IMR-90 (cell line): ENCODE measurements at regions not wholly inside any gene's neighbourhood (a gene's known extent, or its start where the extent isn't known, plus 50 kb on each side); places are given as distances from the start of the nearest gene placed in this dataset.

Source experiments
- ATAC-seq: fragments of 200-7000 bp; cut with Tn5 transposase; 2 replicates; pipeline ENCODE4 v1.9.1; 2020; ENCODE audit warnings: low read depth, mild to moderate bottlenecking, moderate library complexity
- BruUV-seq: library from RNA; stranded (reverse); fragments of 400-500 nt; replicated peaks from 2 replicates; lab custom pipeline; 2021; lab: Mats Ljungman, UMichigan
- CTCF ChIA-PET: fragments of 300-600 bp; formaldehyde crosslinking; extraction: SDS; loops from one replicate; lab custom pipeline; 2021; ENCODE audit warnings: antibody characterized with exemption; lab: Yijun Ruan, JAX
- POLR2A ChIA-PET: fragments of 300-600 bp; sonication (Branson Sonifier 250); formaldehyde crosslinking; loops from one replicate; lab custom pipeline; 2022; ENCODE audit warnings: antibody characterized with exemption; ENCODE audit not compliant: unreplicated experiment; lab: Charles Lee
- DNase-seq: peaks from one replicate; pipeline ENCODE4 v3.0.0; 2013
- H2AFZ ChIP-seq: replicated peaks from 2 replicates; pipeline ENCODE3; 2013; ENCODE audit warnings: low read length, mild to moderate bottlenecking; ENCODE audit not compliant: poor library complexity
- H2AK5ac ChIP-seq: 2 replicates; pipeline ENCODE4 v1.6.1; 2013; ENCODE audit warnings: low read depth, low read length, inconsistent platforms
- H2AK9ac ChIP-seq: replicated peaks from 2 replicates; pipeline ENCODE3; 2013; ENCODE audit warnings: mild to moderate bottlenecking, low read depth, low read length, moderate library complexity; ENCODE audit not compliant: poor library complexity
- H2BK120ac ChIP-seq: 2 replicates; pipeline ENCODE4 v1.6.1; 2013; ENCODE audit warnings: low read depth, low read length, inconsistent platforms
- H2BK15ac ChIP-seq: 3 replicates; pipeline ENCODE4 v1.6.1; 2013; ENCODE audit warnings: low read depth, low read length, inconsistent platforms
- H2BK20ac ChIP-seq: 2 replicates; pipeline ENCODE4 v1.6.1; 2013; ENCODE audit warnings: low read depth, mild to moderate bottlenecking, inconsistent platforms, low read length, moderate library complexity
- H2BK5ac ChIP-seq: 2 replicates; pipeline ENCODE4 v1.6.1; 2013; ENCODE audit warnings: mild to moderate bottlenecking, low read depth, low read length, inconsistent platforms; ENCODE audit not compliant: poor library complexity, severe bottlenecking
- H3K14ac ChIP-seq: replicated peaks from 2 replicates; pipeline ENCODE4 v1.6.1; 2013; ENCODE audit warnings: low read depth, low read length, inconsistent platforms
- H3K18ac ChIP-seq: 2 replicates; pipeline ENCODE4 v1.6.1; 2013; ENCODE audit warnings: low read depth, low read length, control low read depth
- H3K23ac ChIP-seq: 2 replicates; pipeline ENCODE4 v1.6.1; 2013; ENCODE audit warnings: low read depth, low read length, inconsistent platforms
- H3K27ac ChIP-seq: 2 replicates; pipeline ENCODE4 v1.5.1; 2013; ENCODE audit warnings: mild to moderate bottlenecking, control low read depth, low read length; ENCODE audit not compliant: insufficient read depth
- H3K27me3 ChIP-seq: 2 replicates; pipeline ENCODE4 v1.6.1; 2013; ENCODE audit warnings: low read length; ENCODE audit not compliant: control insufficient read depth, insufficient read depth
- H3K36me3 ChIP-seq: 2 replicates; pipeline ENCODE4 v1.6.1; 2013; ENCODE audit warnings: low read length, mixed read lengths; ENCODE audit not compliant: control insufficient read depth, insufficient read depth
- H3K4ac ChIP-seq: 2 replicates; pipeline ENCODE4 v1.6.1; 2013; ENCODE audit warnings: low read depth, low read length, inconsistent platforms
- H3K4me1 ChIP-seq: 2 replicates; pipeline ENCODE4 v1.6.1; 2013; ENCODE audit warnings: low read length, mixed read lengths; ENCODE audit not compliant: control insufficient read depth, insufficient read depth
- H3K4me2 ChIP-seq: 2 replicates; pipeline ENCODE4 v1.6.1; 2013; ENCODE audit warnings: low read depth, mild to moderate bottlenecking, control low read depth, low read length, moderate library complexity
- H3K4me3 ChIP-seq: 2 replicates; pipeline ENCODE4 v1.5.1; 2013; ENCODE audit warnings: low read depth, mild to moderate bottlenecking, control low read depth, low read length, moderate library complexity; ENCODE audit not compliant: insufficient read depth
- H3K56ac ChIP-seq: 2 replicates; pipeline ENCODE4 v1.6.1; 2013; ENCODE audit warnings: low read length, inconsistent platforms; ENCODE audit not compliant: insufficient read depth; ENCODE audit errors: extremely low read depth
- H3K79me1 ChIP-seq, 2 experiments: 2 replicates each; pipeline ENCODE4 v1.6.1; 2013; ENCODE audit warnings: low read length in 2 of 2, inconsistent platforms in 1 of 2, low read depth in 1 of 2
- H3K9ac ChIP-seq: 2 replicates; pipeline ENCODE4 v1.6.1; 2013; ENCODE audit warnings: low read depth, low read length, control low read depth
- H3K9me1 ChIP-seq: 2 replicates; pipeline ENCODE4 v1.6.1; 2013; ENCODE audit warnings: low read length, inconsistent platforms; ENCODE audit not compliant: insufficient read depth
- H3K9me3 ChIP-seq: 2 replicates; pipeline ENCODE4 v1.6.1; 2013; ENCODE audit warnings: low read length; ENCODE audit not compliant: control insufficient read depth, insufficient read depth
- H4K20me1 ChIP-seq: 2 replicates; pipeline ENCODE4 v1.6.1; 2013; ENCODE audit warnings: low read length, inconsistent platforms; ENCODE audit not compliant: insufficient read depth
- H4K5ac ChIP-seq: 2 replicates; pipeline ENCODE4 v1.6.1; 2013; ENCODE audit warnings: mild to moderate bottlenecking, low read depth, low read length, control low read depth
- H4K8ac ChIP-seq, 2 experiments: 2 replicates each; pipeline ENCODE4 v1.6.1; 2013; ENCODE audit warnings: low read depth in 2 of 2, low read length in 2 of 2, control low read depth in 1 of 2, inconsistent platforms in 1 of 2
- H4K91ac ChIP-seq: 2 replicates; pipeline ENCODE4 v1.6.1; 2013; ENCODE audit warnings: low read depth, low read length, inconsistent platforms; ENCODE audit not compliant: insufficient read depth
- BHLHE40 ChIP-seq: fragments of 150-350 bp; IDR thresholded peaks from 2 replicates; pipeline ENCODE4 v1.6.1; 2016; ENCODE audit warnings: mild to moderate bottlenecking, low read depth, low read length
- CHD1 ChIP-seq: IDR thresholded peaks from 2 replicates; pipeline ENCODE4 v1.6.1; 2012; ENCODE audit warnings: low read depth, low read length, improper control_type of control experiment
- FOS ChIP-seq: fragments of 150-350 bp; IDR thresholded peaks from 2 replicates; pipeline ENCODE4 v1.6.1; 2016; ENCODE audit warnings: low read depth, low read length
- NFE2L2 ChIP-seq: fragments of 150-350 bp; IDR thresholded peaks from 2 replicates; pipeline ENCODE4 v1.6.1; 2016; ENCODE audit warnings: low read depth, mild to moderate bottlenecking, low read length
- POLR2A ChIP-seq: IDR thresholded peaks from 2 replicates; pipeline ENCODE4 v1.6.1; 2012; ENCODE audit warnings: mild to moderate bottlenecking, low read depth, low read length
- RAD21 ChIP-seq: IDR thresholded peaks from 2 replicates; pipeline ENCODE4 v1.6.1; 2012; ENCODE audit warnings: low read length, improper control_type of control experiment
- RCOR1 ChIP-seq: IDR thresholded peaks from 2 replicates; pipeline ENCODE4 v1.6.1; 2012; ENCODE audit warnings: mild to moderate bottlenecking, low read length, improper control_type of control experiment; ENCODE audit not compliant: insufficient replicate concordance
- WGBS, 2 experiments: methylation state at CpG; one replicate each; pipeline versions ENCODE4 v1.1.5 to v1.1.7; 2013; ENCODE audit warnings: missing lambda C conversion rate in 2 of 2; ENCODE audit not compliant: insufficient read length in 1 of 2; ENCODE audit errors: extremely low coverage in 2 of 2; 5-methylcytosine and 5-hydroxymethylcytosine counted together
- dilution Hi-C: fragments of 300-500 bp; cut with HindIII; formaldehyde crosslinking; loops from one replicate; pipeline ENCODE4 v1.14.3; 2018; ENCODE audit warnings: low sequenced_read_pairs; ENCODE audit not compliant: unreplicated experiment
- in situ Hi-C: fragments of 300-500 bp; cut with MboI; formaldehyde crosslinking; loops from 3 replicates; pipeline ENCODE4 v1.14.3; 2019; ENCODE audit warnings: low sequenced_read_pairs, inconsistent platforms, mixed read lengths
- intact Hi-C: fragments of 100-400 bp; cut with micrococcal nuclease; formaldehyde crosslinking; loops from 2 replicates; pipeline ENCODE4 v1.10.0; 2022
- TF ChIP-seq, protein P1 (sequence below): fragments of 150-350 bp; IDR thresholded peaks from 2 replicates; pipeline ENCODE4 v1.6.1; 2017; ENCODE audit warnings: mild to moderate bottlenecking, antibody characterized with exemption, low read length, low read depth
- TF ChIP-seq, protein P2 (sequence below): conservative IDR thresholded peaks from 2 replicates; pipeline ENCODE4 v1.5.1; 2012; ENCODE audit warnings: mild to moderate bottlenecking, low read depth, low read length, improper control_type of control experiment

DNA sequence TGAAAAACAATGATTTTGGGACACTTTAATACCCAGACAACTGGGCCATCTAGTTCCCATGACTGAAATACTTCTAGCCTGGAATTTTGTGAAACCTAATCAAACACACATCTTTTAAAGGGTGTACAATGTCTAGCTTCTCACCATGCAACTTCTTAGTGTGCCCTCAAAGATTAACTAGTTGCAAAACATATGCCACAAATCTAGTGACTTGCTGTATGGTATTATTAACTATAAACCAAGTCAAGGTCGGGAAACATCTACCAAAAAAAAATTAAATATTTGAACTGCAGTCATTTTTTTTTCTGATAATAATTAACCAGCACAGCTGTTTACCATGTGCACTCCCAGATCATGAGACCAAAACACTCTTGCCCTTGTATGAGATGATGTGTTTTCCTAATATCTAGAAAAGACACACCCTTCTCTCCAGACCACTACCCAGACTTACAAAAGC lies 171.8 kb upstream of the FOXN3 start:
- Histone ChIP-seq H3K36me3 (peaks cover 2% of the 10 kb centered on the region; the same call in 1 of the 2 replicates), H2BK120ac (no peak overlapping the region), H3K14ac (no peak overlapping the region), H3K9ac (no peak overlapping the region), H3K56ac (no peak overlapping the region), H2BK15ac (no peak overlapping the region), H3K27me3 (no peaks in the 10 kb centered on the region), H2AFZ (no peak overlapping the region), H2AK9ac (no peak overlapping the region), H3K18ac (no peak overlapping the region), H3K23ac (no peak overlapping the region), H3K4me1 (no peaks in the 10 kb centered on the region), H3K79me1 (peaks cover 42 to 44% of the 10 kb centered on the region in 2 experiments), H3K4ac (no peak overlapping the region), H2AK5ac (no peak overlapping the region), H3K4me3 (no peak overlapping the region), H3K9me3 (no peaks in the 10 kb centered on the region), H4K91ac (no peak overlapping the region), H4K8ac (no peak overlapping the region), H4K20me1 (no peaks in the 10 kb centered on the region), H2BK20ac (no peak overlapping the region), H3K9me1 (no peaks in the 10 kb centered on the region), H3K27ac (no peak overlapping the region), H4K5ac (no peak overlapping the region), H3K4me2 (no peak overlapping the region), H2BK5ac (no peak overlapping the region)
- dilution Hi-C loops (no loop called here), in situ Hi-C loops (no loop called here), intact Hi-C loops (no loop called here)
- BruUV-seq, result no TSS peak
- no peak for DNase-seq
- TF ChIP-seq BHLHE40 (no peak), FOS (no peak), POLR2A (no peak), RAD21 (no peak), NFE2L2 (no peak), RCOR1 (no peak), CHD1 (no peak)
- TF ChIP-seq, protein P1, sequence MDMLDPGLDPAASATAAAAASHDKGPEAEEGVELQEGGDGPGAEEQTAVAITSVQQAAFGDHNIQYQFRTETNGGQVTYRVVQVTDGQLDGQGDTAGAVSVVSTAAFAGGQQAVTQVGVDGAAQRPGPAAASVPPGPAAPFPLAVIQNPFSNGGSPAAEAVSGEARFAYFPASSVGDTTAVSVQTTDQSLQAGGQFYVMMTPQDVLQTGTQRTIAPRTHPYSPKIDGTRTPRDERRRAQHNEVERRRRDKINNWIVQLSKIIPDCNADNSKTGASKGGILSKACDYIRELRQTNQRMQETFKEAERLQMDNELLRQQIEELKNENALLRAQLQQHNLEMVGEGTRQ, result no peak
- TF ChIP-seq, protein P2, sequence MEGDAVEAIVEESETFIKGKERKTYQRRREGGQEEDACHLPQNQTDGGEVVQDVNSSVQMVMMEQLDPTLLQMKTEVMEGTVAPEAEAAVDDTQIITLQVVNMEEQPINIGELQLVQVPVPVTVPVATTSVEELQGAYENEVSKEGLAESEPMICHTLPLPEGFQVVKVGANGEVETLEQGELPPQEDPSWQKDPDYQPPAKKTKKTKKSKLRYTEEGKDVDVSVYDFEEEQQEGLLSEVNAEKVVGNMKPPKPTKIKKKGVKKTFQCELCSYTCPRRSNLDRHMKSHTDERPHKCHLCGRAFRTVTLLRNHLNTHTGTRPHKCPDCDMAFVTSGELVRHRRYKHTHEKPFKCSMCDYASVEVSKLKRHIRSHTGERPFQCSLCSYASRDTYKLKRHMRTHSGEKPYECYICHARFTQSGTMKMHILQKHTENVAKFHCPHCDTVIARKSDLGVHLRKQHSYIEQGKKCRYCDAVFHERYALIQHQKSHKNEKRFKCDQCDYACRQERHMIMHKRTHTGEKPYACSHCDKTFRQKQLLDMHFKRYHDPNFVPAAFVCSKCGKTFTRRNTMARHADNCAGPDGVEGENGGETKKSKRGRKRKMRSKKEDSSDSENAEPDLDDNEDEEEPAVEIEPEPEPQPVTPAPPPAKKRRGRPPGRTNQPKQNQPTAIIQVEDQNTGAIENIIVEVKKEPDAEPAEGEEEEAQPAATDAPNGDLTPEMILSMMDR, result no peak
- CTCF ChIA-PET, result no interaction called here
- WGBS, 2 experiments, result no CpG with 5 or more reads among the region's 1 CpG
- no peak for ATAC-seq
- POLR2A ChIA-PET, result no interaction called here
